Naive B cell (primary cell): ENCODE measurements at regions not wholly inside any gene's neighbourhood (a gene's known extent, or its start where the extent isn't known, plus 50 kb on each side); places are given as distances from the start of the nearest gene placed in this dataset.

Source experiments
- ATAC-seq, 2 donors: fragments of 150-1000 bp; cut with Tn5 transposase; 2 replicates each; pipeline ENCODE4 v1.10.0; 2021; ENCODE audit warnings: low read depth in 2 of 2, mild to moderate bottlenecking in 2 of 2, moderate library complexity in 2 of 2
- DNase-seq: peaks from one replicate; pipeline ENCODE4 v3.0.0; 2022
- H3K27ac Mint-ChIP-seq, 6 donors: one replicate each; pipeline ENCODE4 v1.8.0; 2020 to 2022; ENCODE audit warnings: mild to moderate bottlenecking in 6 of 6, mixed read lengths in 6 of 6, moderate library complexity in 5 of 6, inconsistent platforms in 2 of 6
- H3K27me3 Mint-ChIP-seq, 3 donors: one replicate each; pipeline ENCODE4 v1.8.0; 2021 to 2022; ENCODE audit warnings: mixed read lengths in 3 of 3, mild to moderate bottlenecking in 1 of 3
- H3K36me3 Mint-ChIP-seq, 2 donors: one replicate each; pipeline ENCODE4 v1.8.0; 2020 to 2022; ENCODE audit warnings: mixed read lengths in 2 of 2, inconsistent platforms in 1 of 2, mild to moderate bottlenecking in 1 of 2
- H3K4me1 Mint-ChIP-seq, 3 donors: one replicate each; pipeline ENCODE4 v1.8.0; 2020 to 2022; ENCODE audit warnings: mixed read lengths in 3 of 3, inconsistent platforms in 1 of 3, mild to moderate bottlenecking in 1 of 3, moderate library complexity in 1 of 3
- H3K4me3 Mint-ChIP-seq, 8 donors: one replicate each; pipeline ENCODE4 v1.8.0; 2020 to 2022; ENCODE audit warnings: mild to moderate bottlenecking in 8 of 8, mixed read lengths in 8 of 8, moderate library complexity in 8 of 8, inconsistent platforms in 2 of 8
- H3K9me3 Mint-ChIP-seq, 7 donors: one replicate each; pipeline ENCODE4 v1.8.0; 2020 to 2022; ENCODE audit warnings: mixed read lengths in 7 of 7, mild to moderate bottlenecking in 5 of 7, inconsistent platforms in 2 of 7, moderate library complexity in 1 of 7

DNA sequence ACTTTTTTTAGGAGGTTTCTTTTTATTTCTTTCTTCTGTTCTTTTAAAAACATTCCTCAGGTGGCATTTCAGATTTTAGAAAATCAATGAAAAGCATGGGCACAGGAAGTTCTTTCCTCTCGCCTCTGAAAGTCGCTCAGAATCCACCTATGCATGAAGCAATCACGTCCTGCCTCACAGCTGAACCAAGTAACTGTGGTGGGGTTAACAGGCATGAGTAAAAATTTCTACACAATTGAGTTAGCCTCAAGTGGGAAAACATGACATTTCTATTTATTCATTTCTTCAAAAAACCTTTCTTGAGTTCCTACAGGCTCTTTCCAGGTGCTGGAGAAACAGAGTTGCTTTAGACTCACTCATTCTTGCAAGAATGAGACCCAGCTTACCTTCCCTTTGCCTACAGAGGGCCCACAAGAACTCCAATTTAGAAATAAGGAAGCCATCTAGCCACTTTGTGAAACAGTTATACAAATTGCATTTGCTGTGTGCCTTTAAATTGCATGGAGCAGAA is 508.9 kb upstream of the PKN2 start:
- H3K4me1 Mint-ChIP-seq, result no peaks in the 10 kb centered on the region
- H3K4me3 Mint-ChIP-seq, result no peak overlapping the region
- H3K27me3 Mint-ChIP-seq, result peaks cover 15 to 32% (median 22%) of the 10 kb centered on the region in 3 donors
- H3K36me3 Mint-ChIP-seq, result no peaks in the 10 kb centered on the region
- ATAC-seq, result no peak
- H3K27ac Mint-ChIP-seq, result no peak overlapping the region
- no peak for DNase-seq
- H3K9me3 Mint-ChIP-seq, result no peaks in the 10 kb centered on the region

DNA sequence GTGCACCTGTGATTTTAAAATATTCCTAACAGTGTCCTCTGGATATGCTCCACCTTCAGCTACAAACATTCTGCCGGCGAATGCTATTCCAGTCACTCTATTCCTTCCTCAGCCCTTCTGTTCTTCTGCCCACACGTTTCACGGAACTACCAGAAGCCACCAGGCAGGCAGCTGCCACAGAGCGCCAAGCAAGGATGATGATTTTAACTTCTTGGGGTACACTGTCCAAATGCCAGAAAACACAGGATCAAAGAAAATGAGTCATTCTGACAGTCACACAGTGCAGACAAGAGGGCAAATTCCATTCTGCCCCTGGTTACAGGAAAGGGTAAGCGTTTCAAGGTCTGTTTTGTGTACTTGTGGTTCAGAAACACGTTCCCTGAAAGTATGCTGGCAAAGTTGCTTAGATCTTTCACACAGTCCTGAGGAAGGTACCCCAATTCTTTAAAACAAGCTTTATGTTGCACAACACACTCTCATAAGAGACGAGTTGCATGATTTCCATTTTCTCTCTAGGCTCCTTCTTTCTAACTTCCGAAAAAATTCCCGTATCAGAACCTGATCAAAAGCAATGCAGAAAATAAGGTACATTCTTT is 508.3 kb upstream of the PKN2 start:
- ATAC-seq (no peak), DNase-seq (no peak)
- H3K27me3 Mint-ChIP-seq, result peaks cover 15 to 30% (median 21%) of the 10 kb centered on the region in 3 donors
- no peak overlapping the region for H3K27ac Mint-ChIP-seq
- H3K36me3 Mint-ChIP-seq, result no peaks in the 10 kb centered on the region
- no peaks in the 10 kb centered on the region for H3K9me3 Mint-ChIP-seq
- H3K4me3 Mint-ChIP-seq, result no peak overlapping the region
- H3K4me1 Mint-ChIP-seq, result peaks cover 3 to 5% (median 4%) of the 10 kb centered on the region in 3 donors

DNA sequence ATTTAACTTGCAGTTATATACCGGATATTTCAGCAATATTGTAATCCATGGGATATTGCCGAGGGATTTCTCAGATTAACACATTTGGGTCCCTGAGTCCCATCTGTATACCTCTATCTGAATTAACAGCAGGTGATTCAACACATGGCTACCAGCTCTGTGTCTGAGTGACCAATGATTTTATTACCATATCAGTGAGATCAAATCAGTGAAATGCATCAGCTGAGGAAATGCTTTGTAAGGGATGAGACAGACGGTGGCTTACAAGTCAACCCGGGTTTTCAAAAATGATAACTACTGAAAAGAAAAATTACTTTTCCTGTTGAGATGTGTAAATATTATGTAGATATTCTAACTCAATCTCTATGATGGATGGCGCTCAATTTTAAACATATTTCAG is 504.1 kb upstream of the PKN2 start:
- Mint-ChIP-seq H3K27me3 (peaks cover 0 to 15% (median 7%) of the 10 kb centered on the region in 3 donors), H3K4me1 (peaks cover 5 to 11% (median 11%) of the 10 kb centered on the region in 3 donors), H3K9me3 (no peaks in the 10 kb centered on the region), H3K27ac (no peak overlapping the region), H3K36me3 (no peaks in the 10 kb centered on the region), H3K4me3 (no peak overlapping the region)
- ATAC-seq (no peak), DNase-seq (no peak)

DNA sequence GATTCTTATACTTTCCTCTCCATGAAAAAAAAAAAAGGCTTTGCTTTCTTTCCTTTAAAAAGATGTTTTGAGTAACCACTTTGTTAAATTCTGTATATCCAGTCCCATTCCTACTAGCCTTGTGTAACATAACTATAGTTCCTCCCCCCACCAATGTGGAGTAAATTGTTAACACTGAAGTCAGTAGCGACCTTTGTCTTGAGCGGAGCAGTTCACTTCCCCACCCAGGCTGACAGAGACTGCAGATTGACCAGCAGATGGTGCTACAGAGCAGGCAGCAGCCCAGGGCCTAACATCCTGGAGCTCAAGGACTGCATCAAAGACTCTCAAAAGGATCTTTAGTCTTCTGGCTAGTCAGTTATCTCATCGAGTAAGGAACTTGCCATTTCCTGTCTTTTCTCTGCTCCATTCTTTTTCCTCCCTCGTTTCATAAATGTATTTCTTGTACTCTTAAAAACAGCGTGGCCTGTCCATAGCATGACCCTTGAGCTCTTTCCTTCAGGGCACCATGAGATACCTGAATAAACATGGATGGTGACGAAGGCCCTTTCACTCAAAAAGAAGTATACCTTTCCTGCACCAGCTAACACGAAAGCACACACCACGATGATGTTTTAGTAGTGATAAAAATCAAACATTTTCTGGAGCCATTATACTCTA is 503.5 kb upstream of the PKN2 start:
- no peaks in the 10 kb centered on the region for H3K9me3 Mint-ChIP-seq
- DNase-seq (peak; percentile 61), ATAC-seq (peak; percentile 99 to 100)
- H3K36me3 Mint-ChIP-seq, result no peaks in the 10 kb centered on the region
- peaks cover 0 to 14% (median 5%) of the 10 kb centered on the region in 3 donors for H3K27me3 Mint-ChIP-seq
- H3K4me1 Mint-ChIP-seq, result peaks cover 5 to 11% (median 11%) of the 10 kb centered on the region in 3 donors
- H3K27ac Mint-ChIP-seq, result peak overlapping the region in 1 of 6 donors; percentile 81
- no peak overlapping the region for H3K4me3 Mint-ChIP-seq

DNA sequence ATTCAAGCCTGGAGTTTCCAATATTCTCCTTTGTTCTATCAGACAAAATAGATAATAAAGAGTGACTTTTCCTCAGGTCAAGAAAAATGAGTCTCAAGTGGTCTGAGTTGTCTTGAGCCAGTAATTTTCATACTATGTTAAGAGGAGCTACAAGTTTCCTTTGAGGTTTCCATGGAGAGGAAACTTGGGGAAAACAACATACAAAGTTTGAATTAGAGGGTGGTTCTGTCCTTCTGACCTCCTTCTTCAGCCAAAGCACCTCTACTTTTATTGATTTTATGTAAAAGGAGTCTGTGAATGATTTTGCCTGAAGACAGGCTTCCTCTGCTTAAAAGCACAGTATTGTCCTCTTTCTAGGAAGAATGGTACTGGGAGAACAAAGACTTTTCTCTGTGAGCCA is 497.2 kb upstream of the PKN2 start:
- ATAC-seq (no peak), DNase-seq (no peak)
- Mint-ChIP-seq H3K4me3 (no peak overlapping the region), H3K27me3 (no peaks in the 10 kb centered on the region), H3K9me3 (peaks cover 0 to 6% (median 1%) of the 10 kb centered on the region in 7 donors), H3K36me3 (no peaks in the 10 kb centered on the region), H3K4me1 (peaks cover 31 to 43% (median 41%) of the 10 kb centered on the region in 3 donors), H3K27ac (no peak overlapping the region)

DNA sequence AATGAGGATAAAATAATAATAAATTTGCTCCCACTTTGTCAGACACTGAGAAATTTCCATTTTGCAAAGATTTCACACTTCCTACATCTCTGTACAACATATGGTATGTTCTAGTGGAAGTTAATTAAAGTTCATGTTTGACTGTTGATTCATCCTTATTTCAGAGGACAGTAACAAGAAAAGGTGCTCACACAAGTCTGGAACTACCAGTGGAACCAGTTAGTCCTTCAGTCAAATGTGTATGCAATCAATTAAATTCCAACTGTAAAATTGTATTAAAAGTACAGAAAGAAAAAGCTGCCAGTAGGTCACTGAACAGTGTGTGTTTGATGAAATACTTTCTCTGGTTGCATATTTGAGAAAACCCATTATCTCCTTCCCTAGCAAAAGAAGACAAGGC is 496.0 kb upstream of the PKN2 start:
- H3K4me1 Mint-ChIP-seq, result peaks cover 42 to 55% (median 52%) of the 10 kb centered on the region in 3 donors
- no peaks in the 10 kb centered on the region for H3K27me3 Mint-ChIP-seq
- no peak for DNase-seq
- peaks cover 0 to 6% (median 3%) of the 10 kb centered on the region in 7 donors for H3K9me3 Mint-ChIP-seq
- H3K36me3 Mint-ChIP-seq, result no peaks in the 10 kb centered on the region
- ATAC-seq, result no peak
- H3K27ac Mint-ChIP-seq, result peak overlapping the region in 1 of 6 donors; percentile 22
- no peak overlapping the region for H3K4me3 Mint-ChIP-seq

DNA sequence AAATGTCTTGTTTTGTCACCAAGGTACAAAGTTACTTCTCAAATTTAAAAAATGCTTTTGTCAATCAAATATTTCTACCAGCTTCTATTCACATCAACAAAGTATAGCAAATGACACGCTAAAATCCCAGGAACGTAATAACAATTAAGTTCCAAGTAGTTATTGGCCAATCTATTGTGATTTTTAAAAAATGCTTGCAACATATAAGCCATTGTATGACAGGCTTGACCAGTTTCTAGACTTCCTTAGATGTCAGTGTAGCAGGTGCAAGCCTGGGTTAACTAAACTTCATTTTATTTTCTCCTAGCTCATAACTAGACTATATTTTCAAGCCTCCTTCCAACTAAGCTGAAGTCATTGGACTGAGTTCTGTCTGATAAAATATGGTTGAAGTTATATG is 494.5 kb upstream of the PKN2 start:
- Mint-ChIP-seq H3K4me1 (peaks cover 44 to 55% (median 52%) of the 10 kb centered on the region in 3 donors), H3K27me3 (no peaks in the 10 kb centered on the region), H3K36me3 (no peaks in the 10 kb centered on the region), H3K9me3 (peaks cover 0 to 6% (median 3%) of the 10 kb centered on the region in 7 donors), H3K27ac (peak overlapping the region; percentile 54 to 85 (median 80)), H3K4me3 (peak overlapping the region in 6 of 8 donors; percentile 38 to 74 (median 58))
- DNase-seq (no peak), ATAC-seq (peak in 1 of 2 donors; percentile 14)

DNA sequence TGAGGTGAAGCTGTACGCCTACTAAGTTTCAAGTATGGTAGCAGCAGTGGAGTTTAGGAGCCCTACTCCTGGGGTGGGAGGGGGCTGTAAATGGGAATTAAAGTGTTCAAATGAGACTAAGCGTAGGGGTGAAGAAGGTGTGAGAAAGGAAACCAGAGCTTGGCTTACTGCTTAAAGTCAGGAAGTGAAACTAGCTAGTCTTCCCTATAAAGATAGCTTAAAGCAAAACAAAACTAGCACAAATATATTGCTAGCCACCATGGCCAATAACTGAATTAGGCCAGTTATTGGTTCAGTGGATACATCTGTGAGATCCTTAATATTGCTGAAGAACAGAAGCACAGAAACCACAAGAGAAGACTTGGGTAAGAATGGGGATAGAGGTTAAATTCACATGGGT is 492.2 kb upstream of the PKN2 start:
- peak overlapping the region; percentile 60 to 93 (median 80) for H3K27ac Mint-ChIP-seq
- H3K4me3 Mint-ChIP-seq, result peak overlapping the region; percentile 4 to 82 (median 67)
- H3K36me3 Mint-ChIP-seq, result no peaks in the 10 kb centered on the region
- H3K9me3 Mint-ChIP-seq, result peaks cover 0 to 6% (median 3%) of the 10 kb centered on the region in 7 donors
- H3K27me3 Mint-ChIP-seq, result no peaks in the 10 kb centered on the region
- peaks cover 44 to 55% (median 51%) of the 10 kb centered on the region in 3 donors for H3K4me1 Mint-ChIP-seq
- ATAC-seq (peak; percentile 95 to 97), DNase-seq (peak; percentile 54)

DNA sequence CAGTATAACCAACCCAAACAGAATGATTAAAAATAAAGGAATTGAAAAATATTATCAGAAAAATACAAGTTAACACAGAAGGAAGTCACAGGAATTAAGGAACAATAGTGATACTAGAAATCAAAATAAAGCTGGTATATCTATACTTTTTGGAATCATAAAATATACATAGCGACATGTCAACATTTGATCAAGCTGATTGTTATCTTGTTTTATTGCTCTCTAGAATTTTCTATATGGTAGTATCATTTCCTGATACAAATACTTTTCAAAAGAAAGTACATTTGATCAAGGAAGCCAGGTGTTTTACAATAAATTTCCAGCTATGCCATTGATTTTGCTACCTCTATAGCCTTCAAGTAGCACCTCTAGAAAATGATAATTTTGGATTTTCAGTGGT is 489.5 kb upstream of the PKN2 start:
- Mint-ChIP-seq H3K27me3 (no peaks in the 10 kb centered on the region), H3K4me3 (no peak overlapping the region), H3K27ac (no peak overlapping the region), H3K9me3 (peaks cover 0 to 6% (median 3%) of the 10 kb centered on the region in 7 donors), H3K36me3 (no peaks in the 10 kb centered on the region), H3K4me1 (peaks cover 35 to 37% (median 37%) of the 10 kb centered on the region in 3 donors)
- DNase-seq, result no peak
- no peak for ATAC-seq

DNA sequence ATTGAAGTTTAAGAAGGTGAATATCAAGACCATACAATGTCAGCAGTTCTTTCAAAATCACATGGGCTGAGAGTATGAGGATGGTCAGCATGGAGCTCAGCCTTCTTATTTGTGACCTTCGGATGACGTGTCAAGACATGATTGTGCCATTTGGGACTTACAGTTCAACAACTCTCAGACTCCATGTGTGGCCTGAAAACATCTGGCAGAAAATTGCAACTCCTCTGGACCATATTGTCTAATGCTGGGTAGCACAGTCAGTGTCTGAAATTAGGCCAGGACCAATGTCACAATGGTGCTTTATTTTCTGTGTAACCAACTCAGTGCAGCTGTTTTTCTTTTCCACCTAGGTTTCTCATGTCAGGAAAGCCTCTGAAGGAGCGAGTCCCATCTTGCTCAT is 483.5 kb upstream of the PKN2 start:
- Mint-ChIP-seq H3K27ac (no peak overlapping the region), H3K36me3 (no peaks in the 10 kb centered on the region), H3K9me3 (no peaks in the 10 kb centered on the region), H3K27me3 (no peaks in the 10 kb centered on the region), H3K4me3 (no peak overlapping the region), H3K4me1 (peaks cover 0 to 5% (median 0%) of the 10 kb centered on the region in 3 donors)
- ATAC-seq (no peak), DNase-seq (no peak)

DNA sequence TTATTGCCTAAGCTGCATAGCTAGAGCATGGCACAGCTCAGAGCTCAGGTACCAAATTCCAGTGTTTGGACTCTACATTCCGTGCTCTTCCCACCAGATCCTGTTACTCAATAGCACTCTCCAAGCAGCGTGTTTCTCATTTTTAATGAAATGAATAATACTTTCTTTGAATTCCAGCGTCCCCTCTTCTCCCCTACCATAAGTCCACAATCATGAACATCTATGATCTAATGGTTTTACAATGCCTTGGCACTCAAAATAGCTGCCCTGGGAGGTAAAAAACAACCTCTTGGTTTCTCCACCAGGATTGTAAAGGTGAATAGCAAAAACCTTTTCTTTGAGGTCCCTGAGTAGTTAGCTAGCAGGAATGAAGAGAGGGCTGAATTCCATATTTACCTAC is 480.0 kb upstream of the PKN2 start:
- DNase-seq (no peak), ATAC-seq (no peak)
- Mint-ChIP-seq H3K4me3 (no peak overlapping the region), H3K27ac (peak overlapping the region in 1 of 6 donors; percentile 60), H3K36me3 (no peaks in the 10 kb centered on the region), H3K9me3 (no peaks in the 10 kb centered on the region), H3K27me3 (peaks cover 0 to 8% (median 5%) of the 10 kb centered on the region in 3 donors), H3K4me1 (peaks cover 0 to 5% (median 0%) of the 10 kb centered on the region in 3 donors)

DNA sequence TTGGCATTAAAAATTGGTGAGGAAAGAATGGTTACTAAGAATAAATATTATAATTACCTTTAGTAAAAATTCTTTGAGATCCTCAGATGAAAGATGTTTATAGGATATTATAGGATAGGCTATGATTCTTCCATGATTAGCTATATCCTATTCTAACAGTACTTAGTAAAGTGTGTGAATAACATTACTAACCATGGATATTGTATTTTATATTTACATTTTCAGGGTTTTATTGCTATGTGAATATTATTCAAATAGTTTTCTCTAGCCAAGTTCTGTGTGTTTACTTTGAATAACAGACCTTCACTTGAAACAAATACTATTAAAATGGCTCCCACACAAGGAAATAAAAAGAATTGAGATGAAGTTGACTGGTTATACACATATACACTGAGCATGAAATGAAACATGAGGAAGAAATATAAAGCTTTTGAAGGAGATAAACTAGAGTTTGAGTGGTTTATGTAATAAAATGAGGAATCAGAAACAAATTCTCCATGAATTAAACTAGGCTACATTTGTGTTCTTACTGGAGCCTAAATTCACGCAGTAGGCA is 479.4 kb upstream of the PKN2 start:
- Mint-ChIP-seq H3K4me3 (no peak overlapping the region), H3K9me3 (no peaks in the 10 kb centered on the region), H3K27ac (no peak overlapping the region), H3K27me3 (peaks cover 0 to 8% (median 5%) of the 10 kb centered on the region in 3 donors), H3K4me1 (peaks cover 0 to 5% (median 0%) of the 10 kb centered on the region in 3 donors), H3K36me3 (no peaks in the 10 kb centered on the region)
- DNase-seq (no peak), ATAC-seq (no peak)

DNA sequence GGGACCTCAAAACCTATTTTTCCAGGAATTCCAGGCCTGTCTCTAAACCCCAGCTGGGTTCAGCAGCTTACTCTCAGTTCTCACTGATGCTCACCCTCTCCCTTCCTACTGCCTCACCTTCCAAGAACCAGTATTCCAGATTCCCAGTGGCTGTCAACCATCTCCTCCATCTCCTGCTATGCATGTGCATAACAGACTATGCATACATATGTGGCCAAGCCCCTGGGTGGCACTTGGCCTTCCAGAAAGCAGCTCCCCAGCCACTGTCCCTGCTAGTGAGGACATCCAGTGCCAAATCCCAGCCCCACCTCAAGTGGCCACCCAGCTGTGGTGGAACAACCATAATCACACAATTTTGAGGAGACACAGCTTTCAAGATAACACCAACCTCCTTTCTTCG is 475.7 kb upstream of the PKN2 start:
- ATAC-seq (no peak), DNase-seq (no peak)
- H3K4me1 Mint-ChIP-seq, result no peaks in the 10 kb centered on the region
- no peaks in the 10 kb centered on the region for H3K36me3 Mint-ChIP-seq
- H3K27ac Mint-ChIP-seq, result peak overlapping the region in 1 of 6 donors; percentile 57
- H3K27me3 Mint-ChIP-seq, result peaks cover 0 to 10% (median 8%) of the 10 kb centered on the region in 3 donors
- H3K9me3 Mint-ChIP-seq, result no peaks in the 10 kb centered on the region
- peak overlapping the region in 1 of 8 donors; percentile 47 for H3K4me3 Mint-ChIP-seq
